SU-DHL-6 (cell line): ENCODE measurements at regions not wholly inside any gene's neighbourhood (a gene's known extent, or its start where the extent isn't known, plus 50 kb on each side); places are given as distances from the start of the nearest gene placed in this dataset.
A peak's percentile ranks its signal among the peaks of the same experiment; 100 is the strongest.

Experiments
- H2AFZ ChIP-seq: fragments of 200-600 bp; sonication (generic); 2 replicates; pipeline ENCODE4 v1.6.1; 2014; ENCODE audit warnings: low read depth, mild to moderate bottlenecking, moderate library complexity, mixed read lengths, antibody characterized with exemption, low read length; ENCODE audit not compliant: severe bottlenecking
- H3F3A ChIP-seq: fragments of 200-600 bp; shearing (Covaris generic); 2 replicates; pipeline ENCODE4 v1.6.0; 2016; ENCODE audit warnings: antibody characterized with exemption, mild to moderate bottlenecking; ENCODE audit not compliant: insufficient read depth
- H3K27ac ChIP-seq: fragments of 200-600 bp; sonication (generic); 2 replicates; pipeline ENCODE4 v1.5.1; 2016; ENCODE audit warnings: low read depth, mild to moderate bottlenecking, low read length, moderate library complexity, mixed read lengths
- H3K27me3 ChIP-seq: fragments of 200-600 bp; sonication (generic), shearing (Covaris generic); 2 replicates; pipeline ENCODE4 v1.6.0; 2014; ENCODE audit warnings: mild to moderate bottlenecking, low read length
- H3K36me3 ChIP-seq: fragments of 200-600 bp; sonication (generic); 2 replicates; pipeline ENCODE4 v1.6.1; 2014; ENCODE audit warnings: mild to moderate bottlenecking, low read length, mixed read lengths
- H3K4me2 ChIP-seq: fragments of 300-600, 200-600 bp; shearing (Covaris generic), sonication (generic); 2 replicates; pipeline ENCODE4 v1.6.0; 2014; ENCODE audit warnings: low read length, low read depth, mild to moderate bottlenecking; ENCODE audit not compliant: poor library complexity, severe bottlenecking
- H3K4me3 ChIP-seq: fragments of 200-600 bp; sonication (generic); 2 replicates; pipeline ENCODE4 v1.5.1; 2014; ENCODE audit warnings: antibody characterized with exemption, low read length, mild to moderate bottlenecking, mixed read lengths; ENCODE audit not compliant: insufficient read depth, poor library complexity, severe bottlenecking
- H3K79me2 ChIP-seq: fragments of 200-600 bp; sonication (generic); 2 replicates; pipeline ENCODE4 v1.6.1; 2014; ENCODE audit warnings: mild to moderate bottlenecking, low read length, moderate library complexity; ENCODE audit not compliant: insufficient read depth
- H3K9ac ChIP-seq: fragments of 200-600 bp; sonication (generic); 2 replicates; pipeline ENCODE4 v1.7.0; 2014; ENCODE audit warnings: mild to moderate bottlenecking, low read length
- H3K9me2 ChIP-seq: fragments of 200-600 bp; sonication (generic); replicated peaks from 2 replicates; pipeline ENCODE4 v1.6.1; 2014; ENCODE audit warnings: low read length; ENCODE audit not compliant: insufficient read depth
- H3K9me3 ChIP-seq: fragments of 200-600 bp; sonication (generic); 2 replicates; pipeline ENCODE4 v1.6.1; 2014; ENCODE audit warnings: low read length, mixed read lengths; ENCODE audit not compliant: insufficient read depth
- H4K20me1 ChIP-seq: fragments of 200-600 bp; sonication (generic); 2 replicates; pipeline ENCODE4 v1.6.1; 2014; ENCODE audit warnings: low read depth, mild to moderate bottlenecking, antibody characterized with exemption, low read length, moderate library complexity, mixed read lengths
- CTCF ChIP-seq: fragments of 200-600 bp; sonication (generic); IDR thresholded peaks from one replicate; pipeline ENCODE4 v1.5.1; 2017; ENCODE audit warnings: antibody characterized with exemption, mild to moderate bottlenecking, low read length, moderate library complexity; ENCODE audit not compliant: insufficient read depth, poor library complexity, severe bottlenecking
- EZH2phosphoT487 ChIP-seq: fragments of 200-600 bp; sonication (generic), shearing (Covaris generic); conservative IDR thresholded peaks from 2 replicates; pipeline ENCODE4 v1.6.1; 2018; ENCODE audit warnings: mild to moderate bottlenecking, antibody characterized with exemption, low read length, moderate library complexity, mixed read lengths

- H3K9me2 ChIP-seq = no peaks in the 10 kb centered on the region
- no peaks in the 10 kb centered on the region for H4K20me1 ChIP-seq
- H3K36me3 ChIP-seq = no peaks in the 10 kb centered on the region
- no peaks in the 10 kb centered on the region for H3F3A ChIP-seq
- H3K4me2 ChIP-seq = no peak overlapping the region
- H3K9me3 ChIP-seq = no peaks in the 10 kb centered on the region
- H2AFZ ChIP-seq = no peak overlapping the region
- no peak overlapping the region for H3K27ac ChIP-seq
- TF ChIP-seq CTCF (no peak), EZH2phosphoT487 (no peak)
- H3K79me2 ChIP-seq = no peaks in the 10 kb centered on the region
- H3K27me3 ChIP-seq = no peaks in the 10 kb centered on the region
- H3K4me3 ChIP-seq = no peak overlapping the region
- H3K9ac ChIP-seq = no peak overlapping the region
Observed at GRCh38 chr3:90087703-90088102, 980.3 kb downstream of the EPHA3 start.

GRCh38 chr3:90091549-90091948 is 984.1 kb downstream of the EPHA3 start:
- Histone ChIP-seq H3K27ac (no peak overlapping the region), H3K9me3 (no peaks in the 10 kb centered on the region), H3K9ac (no peak overlapping the region), H3K4me2 (no peak overlapping the region), H3F3A (no peaks in the 10 kb centered on the region), H3K79me2 (no peaks in the 10 kb centered on the region), H3K36me3 (no peaks in the 10 kb centered on the region), H3K4me3 (no peak overlapping the region), H3K9me2 (no peaks in the 10 kb centered on the region), H2AFZ (no peak overlapping the region), H3K27me3 (no peaks in the 10 kb centered on the region), H4K20me1 (no peaks in the 10 kb centered on the region)
- TF ChIP-seq CTCF (peak; percentile 34), EZH2phosphoT487 (no peak)

- Histone ChIP-seq H3K27ac (no peak overlapping the region), H3K36me3 (no peaks in the 10 kb centered on the region), H3K9me2 (no peaks in the 10 kb centered on the region), H3K27me3 (no peaks in the 10 kb centered on the region), H3K79me2 (no peaks in the 10 kb centered on the region), H3F3A (no peaks in the 10 kb centered on the region), H3K4me3 (no peak overlapping the region), H3K9ac (no peak overlapping the region), H3K4me2 (no peak overlapping the region), H2AFZ (no peak overlapping the region), H4K20me1 (no peaks in the 10 kb centered on the region), H3K9me3 (no peaks in the 10 kb centered on the region)
- TF ChIP-seq CTCF (peak; percentile 37), EZH2phosphoT487 (no peak)
Observed at GRCh38 chr3:90092994-90093393, 985.6 kb downstream of the EPHA3 start.

GRCh38 chr3:90095811-90096210 is 988.4 kb downstream of the EPHA3 start:
- no peak overlapping the region for H2AFZ ChIP-seq
- no peak for TF ChIP-seq EZH2phosphoT487
- TF ChIP-seq CTCF = no peak
- no peaks in the 10 kb centered on the region for H3F3A ChIP-seq
- H3K27ac ChIP-seq = no peak overlapping the region
- H3K79me2 ChIP-seq = no peaks in the 10 kb centered on the region
- H3K27me3 ChIP-seq = no peaks in the 10 kb centered on the region
- H3K4me2 ChIP-seq = no peak overlapping the region
- no peaks in the 10 kb centered on the region for H4K20me1 ChIP-seq
- no peak overlapping the region for H3K4me3 ChIP-seq
- H3K9me2 ChIP-seq = no peaks in the 10 kb centered on the region
- H3K9ac ChIP-seq = no peak overlapping the region
- H3K9me3 ChIP-seq = no peaks in the 10 kb centered on the region
- H3K36me3 ChIP-seq = no peaks in the 10 kb centered on the region
